ENCODE measurements at regions not wholly inside any gene's neighbourhood (a gene's known extent, or its start where the extent isn't known, plus 50 kb on each side); places are given as distances from the start of the nearest gene placed in this dataset.
A peak's percentile ranks its signal among the peaks of the same experiment; 100 is the strongest.
"Not testable (repeated sequence)": the region's sequence is repeated elsewhere in the genome, so short reads cannot be mapped to it uniquely, and the experiment has no call there.

GRCh38 chr6:167742719-167743303 is 83.9 kb upstream of the AFDN start:
- DNase-seq (ENCODE audit: extremely low read depth in 1 of 11, low read depth in 9 of 11, low spot score in 4 of 11): no peak

- no peak for DNase-seq (ENCODE audit: extremely low read depth in 1 of 11, low read depth in 9 of 11, low spot score in 4 of 11)
Observed at GRCh38 chr6:167744681-167745669, 81.7 kb upstream of the AFDN start.

- no peak for DNase-seq (ENCODE audit: extremely low read depth in 1 of 11, low read depth in 9 of 11, low spot score in 4 of 11)
Observed at GRCh38 chr6:167745670-167746389, 80.9 kb upstream of the AFDN start.

GRCh38 chr6:167746390-167746907 is 80.3 kb upstream of the AFDN start:
- DNase-seq (ENCODE audit: extremely low read depth in 1 of 11, low read depth in 9 of 11, low spot score in 4 of 11): no peak

GRCh38 chr6:167746975-167747374 is 79.7 kb upstream of the AFDN start:
- DNase-seq (ENCODE audit: extremely low read depth in 1 of 11, low read depth in 9 of 11, low spot score in 4 of 11): no peak

GRCh38 chr6:167747645-167748044 is 79.1 kb upstream of the AFDN start:
- DNase-seq (ENCODE audit: extremely low read depth in 1 of 11, low read depth in 9 of 11, low spot score in 4 of 11): no peak

GRCh38 chr6:167748046-167748445 is 78.7 kb upstream of the AFDN start:
- DNase-seq (ENCODE audit: extremely low read depth in 1 of 11, low read depth in 9 of 11, low spot score in 4 of 11): no peak

GRCh38 chr6:167748458-167749379 is 78.0 kb upstream of the AFDN start:
- DNase-seq (ENCODE audit: extremely low read depth in 1 of 11, low read depth in 9 of 11, low spot score in 4 of 11): no peak

- peak; percentile 29 to 89 (median 70) for DNase-seq (ENCODE audit: extremely low read depth in 1 of 11, low read depth in 9 of 11, low spot score in 4 of 11)
Observed at GRCh38 chr6:167750956-167751358, 75.8 kb upstream of the AFDN start.

GRCh38 chr6:167751579-167752115 is 75.1 kb upstream of the AFDN start:
- DNase-seq (ENCODE audit: extremely low read depth in 1 of 11, low read depth in 9 of 11, low spot score in 4 of 11): no peak

GRCh38 chr6:167753281-167753680 is 73.4 kb upstream of the AFDN start:
- DNase-seq (ENCODE audit: extremely low read depth in 1 of 11, low read depth in 9 of 11, low spot score in 4 of 11): not testable (repeated sequence)

GRCh38 chr6:167754691-167755090 is 72.0 kb upstream of the AFDN start:
- DNase-seq (ENCODE audit: extremely low read depth in 1 of 11, low read depth in 9 of 11, low spot score in 4 of 11): no peak

- no peak for DNase-seq (ENCODE audit: extremely low read depth in 1 of 11, low read depth in 9 of 11, low spot score in 4 of 11)
Observed at GRCh38 chr6:167755461-167755860, 71.2 kb upstream of the AFDN start.

- no peak for DNase-seq (ENCODE audit: extremely low read depth in 1 of 11, low read depth in 9 of 11, low spot score in 4 of 11)
Observed at GRCh38 chr6:167756597-167756996, 70.1 kb upstream of the AFDN start.

GRCh38 chr6:167757249-167757648 is 69.5 kb upstream of the AFDN start:
- DNase-seq (ENCODE audit: extremely low read depth in 1 of 11, low read depth in 9 of 11, low spot score in 4 of 11): no peak

- no peak for DNase-seq (ENCODE audit: extremely low read depth in 1 of 11, low read depth in 9 of 11, low spot score in 4 of 11)
Observed at GRCh38 chr6:167757821-167758220, 68.9 kb upstream of the AFDN start.

GRCh38 chr6:167758309-167759023 is 68.2 kb upstream of the AFDN start:
- no peak for DNase-seq (ENCODE audit: extremely low read depth in 1 of 11, low read depth in 9 of 11, low spot score in 4 of 11)

GRCh38 chr6:167759206-167759605 is 67.5 kb upstream of the AFDN start:
- DNase-seq (ENCODE audit: extremely low read depth in 1 of 11, low read depth in 9 of 11, low spot score in 4 of 11): no peak

Data from renal cortex interstitium (tissue), 11 donors.